ENCODE measurements at regions not wholly inside any gene's neighbourhood (a gene's known extent, or its start where the extent isn't known, plus 50 kb on each side); places are given as distances from the start of the nearest gene placed in this dataset.
"Not testable (repeated sequence)": the region's sequence is repeated elsewhere in the genome, so short reads cannot be mapped to it uniquely, and the experiment has no call there.

DNA sequence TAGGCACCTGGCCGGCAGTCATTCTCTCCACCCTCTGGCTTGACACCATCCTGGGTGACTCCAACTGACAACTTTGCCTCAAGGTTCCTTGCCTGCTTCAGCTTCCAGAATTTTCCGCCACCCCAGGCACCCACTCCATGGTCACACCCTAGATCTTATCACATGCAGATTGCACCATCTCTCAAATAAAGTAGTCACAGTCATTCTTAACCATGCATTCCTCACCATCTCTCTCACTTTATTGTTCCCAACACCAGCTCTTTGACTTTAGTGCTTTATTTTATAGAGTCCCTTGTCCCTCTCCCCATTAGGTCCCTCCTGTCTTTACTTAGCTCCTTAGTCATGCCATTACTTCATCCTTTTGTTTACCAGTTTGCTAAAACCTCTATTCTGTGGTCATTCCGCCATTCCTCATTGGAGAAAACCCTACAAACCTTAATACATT lies 351.7 kb downstream of the SPRY2 start:
- TF ChIP-seq, protein P1, sequence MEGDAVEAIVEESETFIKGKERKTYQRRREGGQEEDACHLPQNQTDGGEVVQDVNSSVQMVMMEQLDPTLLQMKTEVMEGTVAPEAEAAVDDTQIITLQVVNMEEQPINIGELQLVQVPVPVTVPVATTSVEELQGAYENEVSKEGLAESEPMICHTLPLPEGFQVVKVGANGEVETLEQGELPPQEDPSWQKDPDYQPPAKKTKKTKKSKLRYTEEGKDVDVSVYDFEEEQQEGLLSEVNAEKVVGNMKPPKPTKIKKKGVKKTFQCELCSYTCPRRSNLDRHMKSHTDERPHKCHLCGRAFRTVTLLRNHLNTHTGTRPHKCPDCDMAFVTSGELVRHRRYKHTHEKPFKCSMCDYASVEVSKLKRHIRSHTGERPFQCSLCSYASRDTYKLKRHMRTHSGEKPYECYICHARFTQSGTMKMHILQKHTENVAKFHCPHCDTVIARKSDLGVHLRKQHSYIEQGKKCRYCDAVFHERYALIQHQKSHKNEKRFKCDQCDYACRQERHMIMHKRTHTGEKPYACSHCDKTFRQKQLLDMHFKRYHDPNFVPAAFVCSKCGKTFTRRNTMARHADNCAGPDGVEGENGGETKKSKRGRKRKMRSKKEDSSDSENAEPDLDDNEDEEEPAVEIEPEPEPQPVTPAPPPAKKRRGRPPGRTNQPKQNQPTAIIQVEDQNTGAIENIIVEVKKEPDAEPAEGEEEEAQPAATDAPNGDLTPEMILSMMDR (conservative IDR thresholded peaks at IDR 0.05; ENCODE audit: low read depth, low read length), result no peak
- no peak overlapping the region for H3K4me3 ChIP-seq (ENCODE audit: low read depth, low read length)
- no peak for DNase-seq (ENCODE audit: low read depth)

DNA sequence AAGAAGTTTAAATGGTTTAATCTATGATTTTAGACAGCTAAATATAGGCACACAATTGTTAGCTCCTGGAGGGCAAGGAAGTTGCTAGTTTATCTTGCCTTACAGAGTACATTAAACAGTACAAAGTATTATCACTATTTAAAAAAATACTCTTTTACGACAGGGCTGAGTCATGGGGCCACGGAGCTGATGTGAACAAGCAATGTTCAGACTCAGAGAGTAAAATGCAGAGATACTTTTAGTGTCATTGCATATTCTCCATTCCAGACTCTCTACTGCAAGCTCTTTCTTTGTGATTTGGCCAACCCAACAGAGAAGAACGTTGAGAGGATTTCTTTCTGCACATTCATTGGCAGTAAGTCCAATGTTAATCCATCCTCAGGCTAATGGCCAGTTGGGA lies 352.4 kb downstream of the SPRY2 start:
- no peak overlapping the region for H3K4me3 ChIP-seq (ENCODE audit: low read depth, low read length)
- TF ChIP-seq, protein P1 (conservative IDR thresholded peaks at IDR 0.05; ENCODE audit: low read depth, low read length), result no peak
- no peak for DNase-seq (ENCODE audit: low read depth)

DNA sequence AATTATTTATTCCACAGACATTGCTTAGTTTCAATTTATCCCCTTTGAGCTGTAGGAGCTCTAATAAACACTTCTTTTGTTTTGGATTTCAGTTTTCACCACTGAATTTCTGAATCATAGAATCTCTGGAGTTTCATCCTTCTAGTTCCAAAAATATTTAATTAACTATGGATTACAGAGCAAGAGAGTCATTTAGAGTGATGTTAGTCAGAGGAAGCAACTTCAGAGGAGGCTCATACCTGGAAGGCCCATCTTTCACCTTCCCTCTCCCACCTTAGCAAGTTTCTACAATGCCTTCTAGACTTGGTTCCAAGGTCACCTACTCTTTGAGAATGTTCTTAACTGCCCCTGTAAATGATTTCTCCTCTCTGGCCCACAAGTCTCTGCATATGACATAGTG lies 353.2 kb downstream of the SPRY2 start:
- no peak overlapping the region for H3K4me3 ChIP-seq (ENCODE audit: low read depth, low read length)
- TF ChIP-seq, protein P1 (conservative IDR thresholded peaks at IDR 0.05; ENCODE audit: low read depth, low read length), result no peak
- DNase-seq (ENCODE audit: low read depth), result no peak

DNA sequence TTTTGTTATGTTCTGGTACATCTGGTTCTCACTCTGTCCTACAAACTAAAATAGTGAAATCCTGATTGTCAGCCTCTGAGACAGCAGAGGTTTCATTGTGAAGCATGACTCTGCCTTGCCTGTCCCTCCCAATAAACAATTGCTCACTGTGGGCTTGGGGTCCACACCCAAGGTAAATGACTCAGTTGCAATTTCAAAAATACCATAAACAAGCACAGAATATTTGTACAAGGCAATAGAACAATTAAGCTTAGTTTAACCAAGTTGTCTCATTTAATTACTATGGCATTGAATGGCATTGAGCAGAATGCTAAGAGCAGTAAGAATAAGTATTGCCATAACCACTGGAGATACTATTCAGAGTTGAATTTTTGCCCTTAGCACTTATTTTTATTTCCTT lies 353.6 kb downstream of the SPRY2 start:
- no peak for DNase-seq (ENCODE audit: low read depth)
- H3K4me3 ChIP-seq (ENCODE audit: low read depth, low read length), result no peak overlapping the region
- TF ChIP-seq, protein P1 (conservative IDR thresholded peaks at IDR 0.05; ENCODE audit: low read depth, low read length), result no peak

DNA sequence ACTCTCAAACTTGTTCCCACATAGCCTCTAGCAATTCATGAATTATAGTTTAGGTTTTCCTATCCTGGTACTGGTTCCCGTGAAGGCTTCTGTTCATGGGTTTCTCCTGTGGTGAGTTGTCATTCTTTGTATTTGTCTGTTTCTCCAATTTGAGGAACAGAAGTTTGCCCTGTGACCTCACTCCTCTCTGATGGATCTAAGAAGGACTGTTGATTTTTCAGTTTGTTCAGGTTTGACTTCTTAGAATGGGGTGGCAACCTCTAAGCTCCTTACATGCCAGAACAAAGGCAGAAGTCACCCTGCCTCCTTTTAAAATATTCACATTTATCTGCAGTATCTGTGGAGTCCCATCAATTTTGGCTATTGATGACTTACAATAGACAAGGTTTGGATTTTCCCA lies 354.0 kb downstream of the SPRY2 start:
- TF ChIP-seq, protein P1 (conservative IDR thresholded peaks at IDR 0.05; ENCODE audit: low read depth, low read length), result no peak
- H3K4me3 ChIP-seq (ENCODE audit: low read depth, low read length), result no peak overlapping the region
- DNase-seq (ENCODE audit: low read depth), result no peak

DNA sequence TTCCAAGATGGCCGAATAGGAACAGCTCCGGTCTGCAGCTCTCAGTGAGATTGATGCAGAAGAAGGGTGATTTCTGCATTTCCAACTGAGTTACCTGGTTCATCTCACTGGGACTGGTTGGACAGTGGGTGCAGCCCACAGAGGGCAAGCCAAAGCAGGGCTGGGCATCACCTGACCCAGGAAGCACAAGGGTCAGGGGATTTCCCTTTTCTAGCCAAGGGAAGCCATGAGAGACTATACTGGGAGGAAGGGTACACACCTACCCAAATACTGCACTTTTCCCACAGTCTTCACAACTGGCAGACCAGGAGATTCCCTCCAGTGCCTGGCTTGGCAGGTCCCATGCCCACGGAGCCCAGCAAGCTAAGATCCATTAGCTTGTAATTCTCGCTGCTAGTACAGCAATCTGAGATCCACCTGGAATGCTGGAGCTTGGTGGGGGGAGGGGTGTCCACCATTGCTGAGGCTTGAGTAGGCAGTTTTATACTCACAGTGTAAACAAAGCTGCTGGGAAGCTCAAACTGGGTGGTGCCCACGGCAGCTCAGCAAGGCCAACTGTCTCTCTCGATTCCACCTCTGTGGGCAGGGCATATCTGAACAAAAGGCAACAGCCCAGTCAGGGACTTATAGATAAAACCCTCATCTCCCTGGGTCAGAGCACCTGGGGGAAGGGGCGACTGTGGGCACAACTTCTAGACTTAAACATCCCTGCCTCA lies 365.8 kb downstream of the SPRY2 start:
- not testable (repeated sequence) for H3K4me3 ChIP-seq (ENCODE audit: low read depth, low read length); DNase-seq (ENCODE audit: low read depth)

DNA sequence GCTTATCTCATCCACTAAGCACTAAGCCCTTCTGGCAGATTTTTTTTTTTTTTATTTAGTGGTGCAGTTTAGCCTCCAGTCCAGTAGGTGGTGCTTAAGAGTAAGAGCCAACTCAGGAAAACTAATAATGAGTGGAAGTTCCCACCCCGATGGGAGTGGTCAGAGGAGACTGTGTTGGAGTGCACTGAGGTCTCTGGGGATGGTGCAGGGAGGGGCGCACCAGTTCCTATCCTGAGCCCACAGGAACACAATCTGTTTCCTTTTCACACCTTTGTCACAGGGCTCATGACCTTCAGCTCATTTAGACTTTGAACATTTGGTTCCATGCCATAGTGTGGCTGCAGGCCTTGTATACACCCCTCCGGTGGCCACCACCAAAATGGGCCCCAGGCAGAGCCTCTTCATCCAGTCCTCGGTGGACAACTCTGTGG lies 367.4 kb downstream of the SPRY2 start:
- H3K4me3 ChIP-seq (ENCODE audit: low read depth, low read length), result no peak overlapping the region
- DNase-seq (ENCODE audit: low read depth), result no peak
- TF ChIP-seq, protein P1 (conservative IDR thresholded peaks at IDR 0.05; ENCODE audit: low read depth, low read length), result peak; percentile 66

Measured in epithelial cell of proximal tubule (primary cell).